ENCODE measurements at regions not wholly inside any gene's neighbourhood (a gene's known extent, or its start where the extent isn't known, plus 50 kb on each side); places are given as distances from the start of the nearest gene placed in this dataset.

GRCh38 chr10:2908851-2909630, 158.3 kb upstream of the PFKP start:
- DNase-seq (no peak), ATAC-seq (no peak)
- Histone ChIP-seq H3K4me3 (no peak overlapping the region), H3K27me3 (no peaks in the 10 kb centered on the region), H3K27ac (no peak overlapping the region), H3K4me1 (no peaks in the 10 kb centered on the region), H3K36me3 (no peaks in the 10 kb centered on the region), H3K9me3 (no peaks in the 10 kb centered on the region)
- no peak for TF ChIP-seq CTCF (IDR thresholded peaks at IDR 0.05)
- intact Hi-C loops (cut with DNase I) = no loop called here

GRCh38 chr10:2906974-2907373, 160.4 kb upstream of the PFKP start:
- ATAC-seq = no peak
- intact Hi-C loops (cut with DNase I) = no loop called here
- no peak overlapping the region for H3K4me3 ChIP-seq
- no peaks in the 10 kb centered on the region for H3K9me3 ChIP-seq
- no peaks in the 10 kb centered on the region for H3K27me3 ChIP-seq
- H3K36me3 ChIP-seq = no peaks in the 10 kb centered on the region
- no peak for DNase-seq
- no peak overlapping the region for H3K27ac ChIP-seq
- no peak for TF ChIP-seq CTCF (IDR thresholded peaks at IDR 0.05)
- H3K4me1 ChIP-seq = no peaks in the 10 kb centered on the region

- no peak overlapping the region for H3K27ac ChIP-seq
- H3K4me1 ChIP-seq = no peaks in the 10 kb centered on the region
- H3K4me3 ChIP-seq = no peak overlapping the region
- TF ChIP-seq CTCF (IDR thresholded peaks at IDR 0.05) = no peak
- DNase-seq (no peak), ATAC-seq (no peak)
- H3K36me3 ChIP-seq = no peaks in the 10 kb centered on the region
- no peaks in the 10 kb centered on the region for H3K9me3 ChIP-seq
- no peaks in the 10 kb centered on the region for H3K27me3 ChIP-seq
- intact Hi-C loops (cut with DNase I) = no loop called here
Observed at GRCh38 chr10:2905851-2906250, 161.5 kb upstream of the PFKP start.

- no peaks in the 10 kb centered on the region for H3K36me3 ChIP-seq
- H3K4me1 ChIP-seq = no peaks in the 10 kb centered on the region
- H3K4me3 ChIP-seq = no peak overlapping the region
- no peak overlapping the region for H3K27ac ChIP-seq
- no peaks in the 10 kb centered on the region for H3K27me3 ChIP-seq
- TF ChIP-seq CTCF (IDR thresholded peaks at IDR 0.05) = no peak
- no peaks in the 10 kb centered on the region for H3K9me3 ChIP-seq
- intact Hi-C loops (cut with DNase I) = no loop called here
- DNase-seq (no peak), ATAC-seq (no peak)
Observed at GRCh38 chr10:2900530-2900929, 166.8 kb upstream of the PFKP start.

GRCh38 chr10:2899246-2899951, 167.9 kb upstream of the PFKP start:
- H3K27ac ChIP-seq = no peak overlapping the region
- ATAC-seq (no peak), DNase-seq (no peak)
- H3K9me3 ChIP-seq = no peaks in the 10 kb centered on the region
- H3K36me3 ChIP-seq = no peaks in the 10 kb centered on the region
- no peak for TF ChIP-seq CTCF (IDR thresholded peaks at IDR 0.05)
- no peak overlapping the region for H3K4me3 ChIP-seq
- no peaks in the 10 kb centered on the region for H3K27me3 ChIP-seq
- intact Hi-C loops (cut with DNase I) = no loop called here
- no peaks in the 10 kb centered on the region for H3K4me1 ChIP-seq

All from upper lobe of right lung (tissue), 1 donor.